ENCODE measurements at regions not wholly inside any gene's neighbourhood (a gene's known extent, or its start where the extent isn't known, plus 50 kb on each side); places are given as distances from the start of the nearest gene placed in this dataset.

DNA sequence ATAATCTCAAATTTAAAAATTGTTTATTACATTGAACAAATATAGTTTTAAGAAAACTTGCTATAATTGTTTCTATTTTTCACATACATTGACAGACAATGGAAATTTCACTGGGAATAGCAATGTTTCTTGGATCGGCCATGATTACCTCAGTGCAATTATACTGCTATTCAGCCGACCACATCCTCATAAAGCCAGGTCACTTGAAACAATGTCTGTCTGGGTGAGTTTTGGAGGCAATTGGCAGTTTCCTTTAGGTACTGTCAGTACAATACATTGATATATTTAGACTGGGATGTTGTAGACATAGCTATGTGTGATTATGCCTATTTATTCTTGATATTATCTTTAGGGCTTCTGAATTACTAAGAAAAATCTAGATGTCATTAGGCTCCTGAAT is 89.5 kb upstream of the VEGFC start:
- H3K4me3 ChIP-seq (replicated peaks; ENCODE audit: low read depth, low read length) = no peak overlapping the region
- TF ChIP-seq, protein P1, sequence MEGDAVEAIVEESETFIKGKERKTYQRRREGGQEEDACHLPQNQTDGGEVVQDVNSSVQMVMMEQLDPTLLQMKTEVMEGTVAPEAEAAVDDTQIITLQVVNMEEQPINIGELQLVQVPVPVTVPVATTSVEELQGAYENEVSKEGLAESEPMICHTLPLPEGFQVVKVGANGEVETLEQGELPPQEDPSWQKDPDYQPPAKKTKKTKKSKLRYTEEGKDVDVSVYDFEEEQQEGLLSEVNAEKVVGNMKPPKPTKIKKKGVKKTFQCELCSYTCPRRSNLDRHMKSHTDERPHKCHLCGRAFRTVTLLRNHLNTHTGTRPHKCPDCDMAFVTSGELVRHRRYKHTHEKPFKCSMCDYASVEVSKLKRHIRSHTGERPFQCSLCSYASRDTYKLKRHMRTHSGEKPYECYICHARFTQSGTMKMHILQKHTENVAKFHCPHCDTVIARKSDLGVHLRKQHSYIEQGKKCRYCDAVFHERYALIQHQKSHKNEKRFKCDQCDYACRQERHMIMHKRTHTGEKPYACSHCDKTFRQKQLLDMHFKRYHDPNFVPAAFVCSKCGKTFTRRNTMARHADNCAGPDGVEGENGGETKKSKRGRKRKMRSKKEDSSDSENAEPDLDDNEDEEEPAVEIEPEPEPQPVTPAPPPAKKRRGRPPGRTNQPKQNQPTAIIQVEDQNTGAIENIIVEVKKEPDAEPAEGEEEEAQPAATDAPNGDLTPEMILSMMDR (IDR thresholded peaks at IDR 0.05; ENCODE audit: low read depth, low read length, missing control alignments) = no peak
- DNase-seq (ENCODE audit: extremely low read depth, low read depth) = no peak

DNA sequence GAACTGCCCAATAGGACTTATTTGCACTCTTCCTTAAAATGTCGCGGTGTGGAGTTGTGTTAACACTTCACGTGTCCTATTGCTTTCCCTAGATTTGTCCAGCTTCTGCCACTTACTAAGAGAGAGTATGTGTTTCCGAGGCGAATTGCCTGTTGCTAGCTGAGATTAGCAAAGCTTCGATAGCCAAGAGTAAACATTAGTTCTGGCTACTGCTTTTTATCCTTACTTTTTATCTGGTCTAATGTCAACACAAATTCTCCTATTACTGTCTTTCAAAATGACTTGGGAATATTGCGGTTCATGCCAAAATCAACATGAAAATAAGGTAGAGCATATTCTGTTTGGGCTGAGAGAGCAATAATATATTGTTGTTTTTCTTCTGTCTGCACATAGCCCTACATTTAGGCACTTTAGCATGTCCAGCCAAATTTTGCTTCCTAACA is 90.4 kb upstream of the VEGFC start:
- H3K4me3 ChIP-seq (replicated peaks; ENCODE audit: low read depth, low read length) = no peak overlapping the region
- TF ChIP-seq, protein P1 (IDR thresholded peaks at IDR 0.05; ENCODE audit: low read depth, low read length, missing control alignments) = no peak
- DNase-seq (ENCODE audit: extremely low read depth, low read depth) = no peak

DNA sequence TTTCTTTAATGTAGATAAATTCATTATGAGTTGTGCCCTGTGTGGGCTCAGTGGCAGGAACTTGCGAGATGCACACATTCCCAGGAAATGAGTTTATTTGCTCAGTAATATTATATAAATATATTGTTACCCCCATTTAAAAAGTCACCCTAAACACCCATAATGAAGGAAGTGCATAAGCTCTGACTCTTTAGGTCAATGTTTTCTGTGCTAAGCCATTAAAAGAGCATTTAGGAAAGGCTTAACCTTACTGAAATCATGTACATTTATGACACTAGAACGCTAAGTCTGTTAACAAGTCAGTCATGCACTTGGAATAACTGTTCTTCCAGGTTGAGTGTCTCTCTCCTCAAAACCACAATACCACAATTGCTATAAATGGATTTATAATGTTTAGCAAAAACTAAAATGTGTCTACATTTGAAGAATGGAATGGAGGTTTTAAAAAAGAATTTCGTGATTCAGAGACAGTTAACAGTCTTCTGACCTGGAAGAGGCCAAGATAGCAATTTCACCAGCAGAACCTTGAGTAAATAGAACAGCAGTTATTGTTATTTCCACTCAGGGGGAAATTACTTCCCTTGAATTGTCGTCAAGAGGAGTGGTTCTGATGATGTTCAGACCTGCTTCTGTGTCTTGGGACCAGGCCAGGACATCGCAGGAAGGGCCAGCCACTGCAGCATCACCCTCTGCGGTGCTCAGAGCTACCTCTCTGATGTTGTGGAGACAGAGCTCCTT is 91.1 kb upstream of the VEGFC start:
- TF ChIP-seq, protein P1 (IDR thresholded peaks at IDR 0.05; ENCODE audit: low read depth, low read length, missing control alignments) = no peak
- DNase-seq (ENCODE audit: extremely low read depth, low read depth) = peak; percentile 92
- no peak overlapping the region for H3K4me3 ChIP-seq (replicated peaks; ENCODE audit: low read depth, low read length)

DNA sequence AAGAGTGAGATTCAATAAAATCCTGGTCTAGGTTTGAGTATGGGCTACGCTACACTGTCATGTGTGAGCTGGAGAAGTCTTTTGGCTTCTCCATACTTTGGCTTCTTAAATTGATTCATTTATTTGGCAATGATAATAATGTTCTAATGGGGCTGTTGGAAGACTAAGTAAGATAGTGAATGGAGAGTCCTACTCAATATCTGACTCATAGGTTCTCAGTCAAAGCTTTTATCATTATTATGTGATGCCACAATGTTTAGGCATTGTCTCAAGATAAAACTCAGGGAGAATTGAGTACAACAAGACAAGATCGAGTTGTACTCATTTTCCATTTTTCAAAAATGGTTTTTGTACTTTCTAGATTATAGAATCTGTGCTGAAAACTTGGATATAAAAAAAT is 92.5 kb upstream of the VEGFC start:
- TF ChIP-seq, protein P1 (IDR thresholded peaks at IDR 0.05; ENCODE audit: low read depth, low read length, missing control alignments) = no peak
- no peak for DNase-seq (ENCODE audit: extremely low read depth, low read depth)
- H3K4me3 ChIP-seq (replicated peaks; ENCODE audit: low read depth, low read length) = no peak overlapping the region

DNA sequence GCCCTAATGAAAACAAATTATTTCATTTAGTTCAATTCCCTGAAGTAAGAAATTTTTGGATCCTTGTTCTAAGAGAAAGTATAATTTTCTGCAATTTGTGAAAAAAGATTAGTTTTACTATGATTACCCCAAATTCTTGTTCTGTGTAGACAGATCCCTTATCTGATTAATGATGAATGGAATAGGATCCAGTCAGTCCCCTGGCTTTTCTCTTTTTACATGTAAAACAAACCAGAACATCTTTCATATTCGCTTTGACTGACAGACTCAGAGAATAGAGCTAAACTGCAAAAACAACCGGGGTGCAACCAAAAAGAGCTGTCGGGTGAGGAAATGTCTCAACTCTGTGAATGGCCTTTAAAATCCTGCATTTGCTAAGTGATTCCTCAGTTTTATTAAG is 93.4 kb upstream of the VEGFC start:
- TF ChIP-seq, protein P1 (IDR thresholded peaks at IDR 0.05; ENCODE audit: low read depth, low read length, missing control alignments) = no peak
- no peak for DNase-seq (ENCODE audit: extremely low read depth, low read depth)
- H3K4me3 ChIP-seq (replicated peaks; ENCODE audit: low read depth, low read length) = no peak overlapping the region

DNA sequence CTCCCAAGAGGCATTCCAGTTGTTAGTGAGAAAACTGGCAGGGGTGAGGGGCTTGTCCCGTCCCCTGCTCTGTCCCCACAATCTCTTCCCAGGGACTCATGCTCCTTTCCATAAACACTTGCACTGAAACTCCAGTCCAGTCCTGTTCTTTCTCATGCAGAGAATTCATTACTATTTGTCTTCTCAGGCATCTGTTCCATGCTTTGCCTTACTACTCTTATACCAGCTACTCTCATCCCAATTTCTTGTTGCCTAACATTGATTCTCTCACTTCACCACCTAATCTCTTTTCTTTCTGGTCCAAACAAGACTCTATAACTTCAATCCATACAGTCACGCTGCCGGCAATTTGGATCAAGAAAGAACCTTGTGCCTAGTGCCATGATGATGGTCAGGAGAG is 97.1 kb upstream of the VEGFC start:
- H3K4me3 ChIP-seq (replicated peaks; ENCODE audit: low read depth, low read length) = no peak overlapping the region
- DNase-seq (ENCODE audit: extremely low read depth, low read depth) = no peak
- TF ChIP-seq, protein P1 (IDR thresholded peaks at IDR 0.05; ENCODE audit: low read depth, low read length, missing control alignments) = no peak

DNA sequence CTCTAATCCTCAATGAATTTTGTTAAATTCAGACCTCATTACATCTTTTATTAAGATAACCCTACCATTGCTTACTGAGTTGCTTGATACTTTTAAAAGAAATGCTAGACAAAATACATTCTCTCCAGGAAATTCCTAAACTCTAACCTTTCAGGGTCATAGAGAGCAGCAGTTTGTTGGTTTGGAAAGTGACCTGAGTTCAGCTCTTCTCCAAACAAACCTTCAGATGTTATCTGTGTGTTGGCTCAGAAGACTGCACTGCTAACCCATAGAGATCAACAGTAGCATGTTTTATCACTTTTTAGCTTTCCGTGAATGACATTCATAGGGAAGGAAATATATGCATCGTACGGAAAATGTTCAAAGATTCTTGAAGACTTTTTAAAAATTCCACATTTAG is 101.8 kb upstream of the VEGFC start:
- TF ChIP-seq, protein P1 (IDR thresholded peaks at IDR 0.05; ENCODE audit: low read depth, low read length, missing control alignments) = no peak
- no peak overlapping the region for H3K4me3 ChIP-seq (replicated peaks; ENCODE audit: low read depth, low read length)
- no peak for DNase-seq (ENCODE audit: extremely low read depth, low read depth)
